HEK293 (cell line): ENCODE measurements at regions not wholly inside any gene's neighbourhood (a gene's known extent, or its start where the extent isn't known, plus 50 kb on each side); places are given as distances from the start of the nearest gene placed in this dataset.

Source experiments
- CTCF ChIA-PET: fragments of 350-600 bp; formaldehyde crosslinking; extraction: SDS; loops from one replicate; lab custom pipeline; 2021; ENCODE audit warnings: antibody characterized with exemption; lab: Yijun Ruan, JAX
- POLR2A ChIA-PET: fragments of 300-600 bp; formaldehyde crosslinking; extraction: SDS; loops from one replicate; lab custom pipeline; 2020; ENCODE audit warnings: antibody characterized with exemption, inconsistent platforms; lab: Yijun Ruan, JAX
- H3K27ac ChIP-seq: fragments of 200-500 bp; sonication (Bioruptor generic); 2 replicates; pipeline ENCODE4 v1.5.1; 2014; ENCODE audit warnings: low read depth, low read length, control low read depth, inconsistent platforms; ENCODE audit errors: extremely low read depth
- H3K36me3 ChIP-seq, 2 experiments: fragments of 200-500 bp in 1 of 2; sonication (Bioruptor generic) in 1 of 2; 1 replicate in 1 of 2; 2 replicates in 1 of 2; pipeline ENCODE4 v1.5.1; 2014 to 2017; ENCODE audit warnings: inconsistent platforms in 2 of 2, low read length in 2 of 2; ENCODE audit not compliant: control insufficient read depth in 2 of 2, insufficient read depth in 1 of 2
- H3K4me1 ChIP-seq: fragments of 200-500 bp; sonication (Bioruptor generic); 2 replicates; pipeline ENCODE4 v1.5.1; 2014; ENCODE audit warnings: mild to moderate bottlenecking, low read length, inconsistent platforms; ENCODE audit not compliant: control insufficient read depth, insufficient read depth
- H3K4me3 ChIP-seq: 2 replicates; pipeline ENCODE4 v1.5.1; 2011; ENCODE audit warnings: low read depth, mild to moderate bottlenecking, control low read depth, low read length, moderate library complexity
- H3K9me3 ChIP-seq: fragments of 200-500 bp; sonication (Bioruptor generic); 2 replicates; pipeline ENCODE4 v1.5.1; 2014; ENCODE audit warnings: low read depth, low read length, inconsistent platforms; ENCODE audit not compliant: control insufficient read depth, insufficient read depth
- MZF1 ChIP-seq: fragments of 450-650 bp; formaldehyde crosslinking; IDR thresholded peaks from 2 replicates; pipeline ENCODE4 v1.5.1; 2017; ENCODE audit warnings: missing biosample characterization, missing genetic modification characterization, borderline replicate concordance
- SCRT2 ChIP-seq: fragments of 450-650 bp; formaldehyde crosslinking; IDR thresholded peaks from 2 replicates; pipeline ENCODE4 v1.5.1; 2016; ENCODE audit warnings: missing biosample characterization, missing genetic modification characterization
- SETDB1 ChIP-seq: IDR thresholded peaks from one replicate; pipeline ENCODE4 v1.6.1; 2017; ENCODE audit warnings: mild to moderate bottlenecking, low read length, moderate library complexity, mixed read lengths; ENCODE audit not compliant: insufficient read length
- SP7 ChIP-seq: fragments of 450-650 bp; formaldehyde crosslinking; IDR thresholded peaks from 2 replicates; pipeline ENCODE4 v1.5.1; 2016; ENCODE audit warnings: missing biosample characterization, missing genetic modification characterization
- TCF7L2 ChIP-seq: IDR thresholded peaks from 2 replicates; pipeline ENCODE4 v1.6.1; 2011; ENCODE audit warnings: low read depth, mild to moderate bottlenecking, inconsistent platforms, low read length, moderate library complexity, borderline replicate concordance
- ZNF174 ChIP-seq: fragments of 450-650 bp; formaldehyde crosslinking; IDR thresholded peaks from 2 replicates; pipeline ENCODE4 v1.5.0; 2017; ENCODE audit warnings: missing biosample characterization, mild to moderate bottlenecking, missing genetic modification characterization
- ZNF202 ChIP-seq: fragments of 450-650 bp; formaldehyde crosslinking; IDR thresholded peaks from 2 replicates; pipeline ENCODE4 v1.5.1; 2016; ENCODE audit warnings: missing biosample characterization, missing genetic modification characterization, borderline replicate concordance
- ZNF221 ChIP-seq: fragments of 450-650 bp; formaldehyde crosslinking; IDR thresholded peaks from 2 replicates; pipeline ENCODE4 v1.5.1; 2017; ENCODE audit warnings: missing biosample characterization, missing genetic modification characterization, borderline replicate concordance
- ZNF223 ChIP-seq: fragments of 450-650 bp; formaldehyde crosslinking; IDR thresholded peaks from 2 replicates; pipeline ENCODE4 v1.5.1; 2016; ENCODE audit warnings: missing biosample characterization, missing genetic modification characterization
- ZNF433 ChIP-seq: fragments of 450-650 bp; formaldehyde crosslinking; IDR thresholded peaks from 2 replicates; pipeline ENCODE4 v1.5.1; 2016; ENCODE audit warnings: missing biosample characterization, missing genetic modification characterization, low read depth
- TF ChIP-seq, protein P1 (sequence below): fragments of 450-650 bp; IDR thresholded peaks from 2 replicates; pipeline ENCODE4 v1.5.1; 2018; ENCODE audit warnings: missing biosample characterization, missing genetic modification characterization
- TF ChIP-seq, protein P2 (sequence below): fragments of 450-650 bp; formaldehyde crosslinking; IDR thresholded peaks from 2 replicates; pipeline ENCODE4 v1.5.1; 2016; ENCODE audit warnings: missing biosample characterization, missing genetic modification characterization
- TF ChIP-seq, protein P3 (sequence below): fragments of 450-650 bp; formaldehyde crosslinking; IDR thresholded peaks from 2 replicates; pipeline ENCODE4 v1.5.1; 2016; ENCODE audit warnings: missing biosample characterization, missing genetic modification characterization

DNA sequence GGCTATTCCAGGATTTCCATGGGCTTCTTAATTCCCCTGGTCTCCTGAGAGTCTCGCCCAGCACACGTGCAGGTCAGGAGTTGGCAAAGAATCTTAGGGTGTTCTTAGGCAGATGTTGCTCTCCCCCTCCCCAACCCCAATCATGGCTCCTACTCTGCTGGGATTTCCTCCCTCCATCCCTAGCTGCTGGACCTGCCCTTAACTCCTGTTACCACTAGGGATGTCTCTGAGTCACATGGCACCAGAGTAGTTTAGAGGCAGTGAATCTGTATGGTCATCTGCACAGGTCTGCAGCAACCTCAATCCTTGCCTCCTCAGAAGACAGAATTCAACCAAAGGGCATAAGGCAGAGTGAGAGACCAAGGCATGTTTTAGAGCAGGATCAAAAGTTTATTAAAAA is 51.8 kb upstream of the CHST3 start:
- Histone ChIP-seq H3K4me3 (no peak overlapping the region), H3K36me3 (no peaks in the 10 kb centered on the region), H3K9me3 (no peaks in the 10 kb centered on the region), H3K4me1 (no peaks in the 10 kb centered on the region), H3K27ac (no peak overlapping the region)
- TF ChIP-seq MZF1 (tag by site-specific recombination) (peak; percentile 21; the same call in 1 of the 2 replicates), TCF7L2 (no peak), ZNF433 (tag by site-specific recombination) (no peak), SETDB1 (peak; percentile 24), ZNF223 (tag by site-specific recombination) (no peak)
- TF ChIP-seq, protein P1, sequence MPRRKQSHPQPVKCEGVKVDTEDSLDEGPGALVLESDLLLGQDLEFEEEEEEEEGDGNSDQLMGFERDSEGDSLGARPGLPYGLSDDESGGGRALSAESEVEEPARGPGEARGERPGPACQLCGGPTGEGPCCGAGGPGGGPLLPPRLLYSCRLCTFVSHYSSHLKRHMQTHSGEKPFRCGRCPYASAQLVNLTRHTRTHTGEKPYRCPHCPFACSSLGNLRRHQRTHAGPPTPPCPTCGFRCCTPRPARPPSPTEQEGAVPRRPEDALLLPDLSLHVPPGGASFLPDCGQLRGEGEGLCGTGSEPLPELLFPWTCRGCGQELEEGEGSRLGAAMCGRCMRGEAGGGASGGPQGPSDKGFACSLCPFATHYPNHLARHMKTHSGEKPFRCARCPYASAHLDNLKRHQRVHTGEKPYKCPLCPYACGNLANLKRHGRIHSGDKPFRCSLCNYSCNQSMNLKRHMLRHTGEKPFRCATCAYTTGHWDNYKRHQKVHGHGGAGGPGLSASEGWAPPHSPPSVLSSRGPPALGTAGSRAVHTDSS, result no peak
- CTCF ChIA-PET, result interaction anchor here (0.7 to 1.4 kb wide), 2 partner anchors 12 to 17 kb away, joined by 4 read pairs; no protein-coding TSS in a partner anchor
- POLR2A ChIA-PET, result no interaction called here

DNA sequence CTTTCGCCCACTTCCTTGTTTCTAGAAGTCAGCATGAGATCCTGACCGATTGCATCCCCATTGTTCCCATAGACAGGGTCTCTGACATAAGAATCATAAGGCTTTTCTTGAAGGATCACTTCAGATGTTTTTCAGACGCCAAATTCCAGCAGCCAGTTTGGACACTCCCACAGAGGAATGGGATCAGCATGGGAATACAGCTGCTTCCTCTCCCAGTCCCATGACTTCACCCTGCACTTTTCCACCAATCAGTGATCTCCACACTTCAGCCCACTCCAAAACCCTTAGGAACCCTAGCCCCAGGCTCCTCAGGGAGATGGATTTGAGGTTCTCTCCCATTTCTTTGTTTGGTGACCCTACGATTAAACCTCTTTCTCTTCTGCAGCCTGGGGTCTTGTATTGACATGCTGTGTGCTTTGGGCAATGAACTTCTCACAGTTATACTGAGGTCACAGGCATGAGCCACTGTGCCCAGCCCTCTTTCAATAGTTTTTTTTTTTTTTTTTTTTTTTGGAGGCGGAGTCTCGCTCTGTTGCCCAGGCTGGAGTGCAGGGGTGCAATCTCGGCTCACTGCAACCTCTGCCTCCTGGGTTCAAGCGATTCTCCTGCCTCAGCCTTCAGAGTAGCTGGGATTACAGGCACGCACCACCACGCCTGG is 52.8 kb upstream of the CHST3 start:
- H3K4me1 ChIP-seq, result no peaks in the 10 kb centered on the region
- no peak overlapping the region for H3K4me3 ChIP-seq
- ChIA-PET POLR2A (interaction anchor here (0.7 kb wide), 1 partner anchor 98 kb away, joined by 9 read pairs; no protein-coding TSS in a partner anchor), CTCF (interaction anchor here (3.3 kb wide), 1 partner anchor 15 kb away, joined by 20 read pairs; no protein-coding TSS in a partner anchor)
- H3K27ac ChIP-seq, result no peak overlapping the region
- TF ChIP-seq, protein P2, sequence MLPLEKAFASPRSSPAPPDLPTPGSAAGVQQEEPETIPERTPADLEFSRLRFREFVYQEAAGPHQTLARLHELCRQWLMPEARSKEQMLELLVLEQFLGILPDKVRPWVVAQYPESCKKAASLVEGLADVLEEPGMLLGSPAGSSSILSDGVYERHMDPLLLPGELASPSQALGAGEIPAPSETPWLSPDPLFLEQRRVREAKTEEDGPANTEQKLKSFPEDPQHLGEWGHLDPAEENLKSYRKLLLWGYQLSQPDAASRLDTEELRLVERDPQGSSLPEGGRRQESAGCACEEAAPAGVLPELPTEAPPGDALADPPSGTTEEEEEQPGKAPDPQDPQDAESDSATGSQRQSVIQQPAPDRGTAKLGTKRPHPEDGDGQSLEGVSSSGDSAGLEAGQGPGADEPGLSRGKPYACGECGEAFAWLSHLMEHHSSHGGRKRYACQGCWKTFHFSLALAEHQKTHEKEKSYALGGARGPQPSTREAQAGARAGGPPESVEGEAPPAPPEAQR, result no peak
- no peak for TF ChIP-seq ZNF202
- TF ChIP-seq, protein P3, sequence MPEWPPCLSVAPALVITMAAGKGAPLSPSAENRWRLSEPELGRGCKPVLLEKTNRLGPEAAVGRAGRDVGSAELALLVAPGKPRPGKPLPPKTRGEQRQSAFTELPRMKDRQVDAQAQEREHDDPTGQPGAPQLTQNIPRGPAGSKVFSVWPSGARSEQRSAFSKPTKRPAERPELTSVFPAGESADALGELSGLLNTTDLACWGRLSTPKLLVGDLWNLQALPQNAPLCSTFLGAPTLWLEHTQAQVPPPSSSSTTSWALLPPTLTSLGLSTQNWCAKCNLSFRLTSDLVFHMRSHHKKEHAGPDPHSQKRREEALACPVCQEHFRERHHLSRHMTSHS (tag by site-specific recombination), result no peak
- TF ChIP-seq ZNF174 (tag by site-specific recombination), result no peak
- TF ChIP-seq SCRT2, result no peak
- no peak for TF ChIP-seq SP7 (tag by site-specific recombination)
- H3K9me3 ChIP-seq, result no peaks in the 10 kb centered on the region
- no peaks in the 10 kb centered on the region for H3K36me3 ChIP-seq

DNA sequence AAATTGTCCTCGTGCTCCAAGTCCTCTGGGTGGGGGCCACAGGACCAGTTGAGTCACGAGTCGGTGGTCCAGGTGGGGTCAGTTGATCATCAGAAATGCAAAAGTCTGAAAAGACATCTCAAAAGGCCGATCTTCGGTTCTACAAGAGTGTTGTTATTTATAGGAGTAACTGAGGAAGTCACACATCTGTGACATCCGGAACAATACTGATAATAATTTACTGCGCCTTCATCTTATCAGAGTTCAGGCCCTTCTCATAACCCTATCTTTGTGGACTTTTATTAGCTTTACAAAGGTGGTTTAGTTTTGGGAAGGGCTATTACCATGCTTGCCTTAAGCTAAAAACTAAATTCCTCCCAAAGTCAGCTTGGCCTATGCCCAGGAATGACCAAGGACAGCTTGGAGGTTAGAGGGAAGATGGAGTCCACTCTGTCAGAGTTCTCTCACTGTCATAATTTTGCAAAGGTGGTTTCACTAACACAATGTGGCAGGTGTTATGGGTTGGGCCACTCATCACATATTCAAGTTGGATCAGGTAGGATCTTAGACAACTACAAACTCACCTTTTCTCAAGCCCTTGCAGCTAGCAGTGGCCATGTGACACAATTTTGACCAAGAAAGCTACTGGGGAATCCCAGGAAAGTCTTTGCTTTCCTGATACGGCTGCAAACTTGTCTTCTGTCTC is 54.7 kb upstream of the CHST3 start:
- TF ChIP-seq ZNF221 (tag by site-specific recombination) (no peak), ZNF202 (no peak)
- POLR2A ChIA-PET, result no interaction called here
- Histone ChIP-seq H3K4me1 (no peaks in the 10 kb centered on the region), H3K4me3 (no peak overlapping the region), H3K9me3 (no peaks in the 10 kb centered on the region), H3K36me3 (no peaks in the 10 kb centered on the region), H3K27ac (no peak overlapping the region)
- CTCF ChIA-PET, result interaction anchor here (0.5 to 3.3 kb wide), 2 partner anchors 13 to 300 kb away, joined by 3 to 20 read pairs; no protein-coding TSS in a partner anchor
